ENCODE measurements at regions not wholly inside any gene's neighbourhood (a gene's known extent, or its start where the extent isn't known, plus 50 kb on each side); places are given as distances from the start of the nearest gene placed in this dataset.

- no peaks in the 10 kb centered on the region for H3K79me1 ChIP-seq (ENCODE audit: insufficient read depth, low read depth, low read length, poor library complexity, severe bottlenecking)
- H4K5ac ChIP-seq (ENCODE audit: insufficient read length, low read depth, low read length): no peak overlapping the region
- Mint-ChIP-seq H3K4me1 (peaks cover 3 to 9% of the 10 kb centered on the region in 2 experiments; a peak in 2 of 4 replicates), H3K4me3 (no peak overlapping the region), H3K9me3 (no peaks in the 10 kb centered on the region), H3K27ac (no peak overlapping the region), H3K36me3 (ENCODE audit: insufficient read depth in 1 of 3, low read depth in 3 of 3) (no peaks in the 10 kb centered on the region; a peak in 1 of 7 replicates), H3K27me3 (ENCODE audit: low read depth) (no peaks in the 10 kb centered on the region; the same call in 1 of the 2 replicates)
- no peak overlapping the region for H2AFZ ChIP-seq (ENCODE audit: low read length)
- no CpG with 5 or more reads among the region's 1 CpG for WGBS (ENCODE audit: extremely low coverage, insufficient read length, low lambda C conversion rate)
- H3K9ac ChIP-seq (ENCODE audit: extremely low read depth, insufficient read length, low read length): no peak overlapping the region
- TF ChIP-seq, protein P1, sequence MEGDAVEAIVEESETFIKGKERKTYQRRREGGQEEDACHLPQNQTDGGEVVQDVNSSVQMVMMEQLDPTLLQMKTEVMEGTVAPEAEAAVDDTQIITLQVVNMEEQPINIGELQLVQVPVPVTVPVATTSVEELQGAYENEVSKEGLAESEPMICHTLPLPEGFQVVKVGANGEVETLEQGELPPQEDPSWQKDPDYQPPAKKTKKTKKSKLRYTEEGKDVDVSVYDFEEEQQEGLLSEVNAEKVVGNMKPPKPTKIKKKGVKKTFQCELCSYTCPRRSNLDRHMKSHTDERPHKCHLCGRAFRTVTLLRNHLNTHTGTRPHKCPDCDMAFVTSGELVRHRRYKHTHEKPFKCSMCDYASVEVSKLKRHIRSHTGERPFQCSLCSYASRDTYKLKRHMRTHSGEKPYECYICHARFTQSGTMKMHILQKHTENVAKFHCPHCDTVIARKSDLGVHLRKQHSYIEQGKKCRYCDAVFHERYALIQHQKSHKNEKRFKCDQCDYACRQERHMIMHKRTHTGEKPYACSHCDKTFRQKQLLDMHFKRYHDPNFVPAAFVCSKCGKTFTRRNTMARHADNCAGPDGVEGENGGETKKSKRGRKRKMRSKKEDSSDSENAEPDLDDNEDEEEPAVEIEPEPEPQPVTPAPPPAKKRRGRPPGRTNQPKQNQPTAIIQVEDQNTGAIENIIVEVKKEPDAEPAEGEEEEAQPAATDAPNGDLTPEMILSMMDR (conservative IDR thresholded peaks at IDR 0.05): no peak
- no peak overlapping the region for H3K4me2 ChIP-seq (ENCODE audit: insufficient read depth, insufficient read length, low read length)
- H4K8ac ChIP-seq (replicated peaks; ENCODE audit: insufficient read length, low read depth, low read length): no peak overlapping the region
- H3K4ac ChIP-seq (ENCODE audit: low read depth, low read length): no peak overlapping the region
- no peaks in the 10 kb centered on the region for H3K23me2 ChIP-seq (ENCODE audit: insufficient read length, low read depth, low read length, poor library complexity, severe bottlenecking)
- no peak overlapping the region for H2AK5ac ChIP-seq (ENCODE audit: insufficient read length, low read length)
- no peak overlapping the region for H3K14ac ChIP-seq (ENCODE audit: insufficient read depth, low read length)
- H3K27me3 ChIP-seq (ENCODE audit: insufficient read depth, low read length): no peaks in the 10 kb centered on the region
- H2BK120ac ChIP-seq (ENCODE audit: low read depth, low read length, poor library complexity, severe bottlenecking): no peak overlapping the region
- H3T11ph ChIP-seq (ENCODE audit: low read length): no peak overlapping the region
- H2BK5ac ChIP-seq (ENCODE audit: insufficient read length, low read length): no peak overlapping the region
- no peak for DNase-seq
- no peak overlapping the region for H3K27ac ChIP-seq (ENCODE audit: insufficient read length, low read depth, low read length)
- H3K9me3 ChIP-seq (ENCODE audit: control insufficient read depth, low read depth, low read length): no peaks in the 10 kb centered on the region
- no peak overlapping the region for H2BK15ac ChIP-seq (ENCODE audit: low read depth, low read length)
- H2BK20ac ChIP-seq (ENCODE audit: low read depth, low read length, poor library complexity, severe bottlenecking): no peak overlapping the region
- no peak overlapping the region for H3K56ac ChIP-seq (ENCODE audit: insufficient read length, low read depth, low read length)
- no peak overlapping the region for H3K23ac ChIP-seq (ENCODE audit: insufficient read length, low read depth, low read length)
- H2BK12ac ChIP-seq (ENCODE audit: insufficient read length, low read depth, low read length): no peak overlapping the region
- H3K79me2 ChIP-seq (ENCODE audit: insufficient read depth, low read length): no peaks in the 10 kb centered on the region
- H4K91ac ChIP-seq (ENCODE audit: insufficient read length, low read depth, low read length): no peak overlapping the region
- H3K18ac ChIP-seq (ENCODE audit: insufficient read length, low read depth, low read length): no peak overlapping the region
- no peaks in the 10 kb centered on the region for H4K20me1 ChIP-seq (ENCODE audit: control insufficient read depth, insufficient read depth, insufficient read length)
- H3K4me1 ChIP-seq (ENCODE audit: insufficient read depth, low read length): no peaks in the 10 kb centered on the region
Observed at GRCh38 chr5:13408616-13409015, 535.9 kb downstream of the DNAH5 start.
